Activated T-cell treated with anti-CD3 and anti-CD28 coated beads, Interleukin-2, amount 50 U/mL, for 1 hour (primary cell): ENCODE measurements at regions not wholly inside any gene's neighbourhood (a gene's known extent, or its start where the extent isn't known, plus 50 kb on each side); places are given as distances from the start of the nearest gene placed in this dataset.
A peak's percentile ranks its signal among the peaks of the same experiment; 100 is the strongest.

Source experiments
- DNase-seq: peaks from one replicate; pipeline ENCODE4 v3.0.0-alpha.2; 2020

DNA sequence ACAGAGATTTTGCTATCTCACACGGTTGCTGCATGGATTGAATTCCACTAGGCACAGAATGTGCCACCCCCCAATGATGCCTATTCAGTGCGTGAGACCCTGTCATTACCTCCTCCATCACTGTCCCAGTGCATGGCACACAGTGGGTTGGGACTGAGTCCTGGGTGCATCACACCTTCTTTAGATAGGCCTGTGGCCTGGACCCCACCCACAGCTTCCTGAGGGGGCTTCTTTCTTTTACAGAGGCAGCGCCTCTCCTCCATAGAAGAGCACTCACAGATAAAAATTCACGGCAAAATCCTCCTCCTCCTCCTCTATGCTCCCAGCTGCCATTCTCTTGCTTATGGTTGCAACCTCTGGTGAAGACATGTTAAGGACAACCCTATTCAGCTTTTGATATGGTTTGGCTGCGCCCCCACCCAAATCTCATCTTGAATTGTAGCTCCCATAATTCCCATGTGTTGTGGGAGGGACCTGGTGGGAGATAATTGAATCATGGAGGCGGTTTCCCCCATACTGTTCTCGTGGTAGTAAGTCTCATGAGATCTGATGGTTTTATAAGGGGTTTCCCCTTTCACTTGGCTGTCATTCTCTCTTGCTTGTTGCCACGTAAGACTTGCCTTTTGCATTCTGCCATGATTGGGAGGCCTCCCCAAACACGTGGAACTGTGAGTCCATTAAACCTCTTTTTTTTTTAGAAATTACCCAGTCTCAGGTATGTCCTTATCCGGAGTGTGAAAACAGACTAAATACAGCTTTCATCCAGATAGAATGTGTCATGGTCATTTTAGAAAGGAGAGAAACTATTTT is 147.6 kb downstream of the KLF13 start:
- no peak for DNase-seq

DNA sequence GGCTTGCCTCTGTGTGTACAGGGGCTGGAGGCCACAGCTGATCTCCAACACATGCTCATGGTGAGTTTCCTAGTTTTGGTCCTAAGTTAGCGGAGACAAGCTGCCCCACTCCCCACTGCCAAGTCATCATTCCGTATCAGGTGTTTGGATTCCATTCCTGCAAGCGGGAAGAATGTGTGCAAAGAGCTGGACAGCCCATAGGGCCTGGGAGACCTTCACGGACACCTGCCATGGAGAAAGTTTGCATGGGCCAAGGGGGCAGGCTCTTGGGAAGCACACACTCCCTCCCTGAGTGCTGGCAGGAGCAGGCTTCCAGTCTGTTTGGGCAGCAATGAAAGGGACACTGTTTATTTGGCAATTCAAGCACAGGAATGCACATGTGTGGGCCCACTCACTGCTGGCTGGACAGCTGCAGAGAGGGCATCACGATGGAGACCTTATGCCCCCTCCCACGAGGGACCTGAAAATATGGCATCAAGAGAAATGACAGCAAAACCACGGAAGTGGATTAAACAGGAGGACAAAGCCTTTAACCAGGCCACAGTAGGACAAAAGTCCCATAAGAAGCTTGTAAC is 149.7 kb downstream of the KLF13 start:
- DNase-seq, result no peak

DNA sequence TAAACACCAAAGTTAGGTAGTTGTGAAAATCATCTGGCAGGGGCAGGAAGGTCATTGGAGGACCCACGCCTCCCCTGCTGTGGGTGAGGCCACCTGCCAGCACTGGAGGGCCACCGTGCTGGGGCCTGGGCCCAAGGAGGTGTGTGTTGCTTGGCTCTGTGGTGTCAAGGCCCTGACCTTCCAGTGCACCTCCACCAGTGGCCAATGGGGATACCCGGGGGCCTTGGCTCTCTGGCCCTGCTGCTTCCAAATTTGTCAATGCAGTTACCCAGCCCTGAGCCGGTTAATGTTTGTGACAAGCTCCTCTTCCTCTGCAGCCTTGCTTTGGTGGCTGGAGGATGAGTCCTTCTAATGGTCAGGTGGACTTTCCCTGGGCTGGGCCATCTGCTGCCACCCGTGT is 150.2 kb downstream of the KLF13 start:
- no peak for DNase-seq

DNA sequence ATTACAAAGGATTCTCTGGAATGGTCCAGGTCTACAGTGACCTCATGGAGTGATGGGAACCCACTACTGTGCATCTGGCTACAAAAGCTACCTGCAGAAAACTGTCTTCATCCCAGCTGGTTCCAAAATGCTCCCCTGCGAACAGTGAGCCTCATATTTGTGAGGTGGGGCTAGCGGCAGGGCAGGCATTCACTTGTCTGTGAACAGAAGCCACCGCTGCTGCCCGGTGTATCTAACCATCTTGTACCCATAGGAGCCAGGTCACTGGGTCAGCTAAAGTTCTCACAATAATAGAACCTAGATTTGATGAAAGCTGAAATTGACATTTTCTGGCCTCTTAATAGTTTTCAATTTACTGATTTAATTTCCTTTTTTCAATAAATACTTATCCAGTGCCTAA is 150.7 kb downstream of the KLF13 start:
- no peak for DNase-seq

DNA sequence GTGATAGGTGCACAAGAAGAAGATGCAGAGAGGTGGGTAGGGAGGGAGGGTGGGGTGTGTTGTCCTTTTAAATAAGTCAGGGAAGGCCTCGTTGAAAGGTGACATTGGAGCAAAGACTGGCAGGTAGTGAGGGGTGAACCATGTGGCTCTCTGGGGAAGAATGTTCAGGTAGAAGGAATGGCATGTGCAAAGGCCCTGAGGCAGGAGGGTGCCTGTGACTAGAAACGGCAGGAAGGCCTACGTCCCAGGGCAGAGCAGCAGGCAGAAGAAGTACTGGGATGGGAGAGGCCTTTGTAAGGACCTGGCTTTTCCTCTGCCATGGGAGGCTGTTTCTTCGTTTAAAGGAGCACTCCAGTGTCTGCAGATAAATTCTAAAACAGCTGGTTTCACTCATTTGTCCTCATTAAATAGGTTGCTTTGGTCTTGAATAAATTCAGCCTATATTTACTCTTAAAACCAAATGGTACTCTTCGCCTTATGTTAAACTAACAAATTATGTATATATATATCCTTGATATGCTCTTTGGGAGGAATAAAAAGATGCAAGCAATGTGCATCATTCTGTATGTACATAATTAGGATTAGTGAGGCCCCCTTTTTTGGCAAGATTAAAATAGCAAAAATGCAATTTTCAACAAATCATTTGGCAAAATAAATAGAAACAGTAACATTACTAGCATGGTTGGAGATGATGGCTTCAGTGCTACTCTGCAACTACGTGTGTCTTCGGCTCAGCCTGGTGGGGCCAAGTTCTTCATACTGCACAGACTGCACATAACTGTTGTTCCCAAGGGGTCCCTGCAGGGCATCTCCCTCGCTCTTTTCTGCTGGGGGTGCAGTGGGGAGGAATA is 151.4 kb downstream of the KLF13 start:
- no peak for DNase-seq

DNA sequence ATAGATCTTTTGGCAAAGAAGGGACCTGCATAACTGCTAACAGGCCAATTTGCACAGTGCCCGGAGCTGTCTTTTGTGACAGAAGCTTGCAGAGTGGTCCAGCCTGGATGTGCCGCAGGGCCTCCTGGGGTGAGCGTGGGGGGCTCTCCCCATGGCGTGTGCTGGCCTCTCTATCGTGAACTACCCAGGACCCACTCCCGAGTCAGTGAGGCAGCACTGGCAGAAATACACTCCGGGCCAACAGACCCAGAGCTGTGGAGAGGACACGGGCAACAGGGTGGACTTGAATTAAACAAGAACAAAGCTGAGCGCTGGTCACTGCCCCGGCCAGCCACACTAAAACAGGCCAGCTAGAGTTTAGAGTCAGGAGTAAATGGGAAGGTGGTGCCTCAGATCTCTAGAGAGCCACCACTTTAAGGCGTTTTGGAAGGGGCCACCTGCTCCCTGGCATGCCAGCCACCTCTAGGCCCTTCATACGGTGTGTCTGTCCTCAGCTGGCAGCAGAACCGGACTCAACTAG is 152.1 kb downstream of the KLF13 start:
- DNase-seq, result no peak

GRCh38 chr15:31480356-31481025 is 153.9 kb downstream of the KLF13 start:
- DNase-seq, result no peak

- DNase-seq, result no peak
These were observed 154.5 kb downstream of the KLF13 start for GRCh38 chr15:31481142-31481541.

DNA sequence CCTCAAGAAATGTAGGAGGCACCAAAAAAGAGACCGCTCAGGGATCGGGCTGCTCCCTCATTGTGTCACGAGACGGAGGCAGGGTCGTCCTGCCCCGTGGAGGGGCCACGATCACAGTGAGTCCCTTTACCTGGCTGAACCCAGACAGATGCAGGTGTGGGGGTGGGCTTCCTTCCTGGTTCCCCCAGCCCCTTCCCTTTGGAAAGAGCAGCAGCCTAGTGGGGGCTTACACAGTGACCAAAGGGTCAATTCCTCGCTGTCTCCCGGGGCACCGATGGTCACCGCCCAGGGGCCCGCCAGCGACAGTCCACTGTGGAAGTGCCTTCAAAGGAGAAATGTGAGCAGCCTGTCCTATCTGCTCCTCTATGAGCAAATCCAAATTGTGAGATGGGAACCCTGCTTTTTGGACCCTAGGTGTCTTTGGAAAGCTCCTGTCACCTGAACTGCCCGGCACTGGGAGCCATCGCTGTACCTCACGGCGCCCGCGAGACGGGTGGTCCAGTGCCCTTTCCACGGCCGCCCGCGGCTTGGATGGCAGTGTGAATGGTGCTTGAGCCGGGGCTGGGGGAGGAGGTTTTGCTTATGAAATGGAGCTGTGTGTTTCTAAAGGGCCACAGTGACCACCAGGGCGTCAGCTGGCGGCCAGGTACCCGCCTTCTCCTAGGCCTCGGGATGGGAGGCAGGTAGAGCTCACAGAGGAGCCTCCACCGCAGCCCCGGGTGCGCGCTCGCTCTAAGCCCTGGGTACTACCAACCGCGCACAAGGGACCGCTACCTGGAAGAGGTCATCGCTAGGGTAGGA is 155.7 kb downstream of the KLF13 start:
- DNase-seq, result no peak

GRCh38 chr15:31483053-31483985 is 156.7 kb downstream of the KLF13 start:
- DNase-seq, result peak; percentile 69

GRCh38 chr15:31483986-31484951 is 157.6 kb downstream of the KLF13 start:
- peak; percentile 63 for DNase-seq

DNA sequence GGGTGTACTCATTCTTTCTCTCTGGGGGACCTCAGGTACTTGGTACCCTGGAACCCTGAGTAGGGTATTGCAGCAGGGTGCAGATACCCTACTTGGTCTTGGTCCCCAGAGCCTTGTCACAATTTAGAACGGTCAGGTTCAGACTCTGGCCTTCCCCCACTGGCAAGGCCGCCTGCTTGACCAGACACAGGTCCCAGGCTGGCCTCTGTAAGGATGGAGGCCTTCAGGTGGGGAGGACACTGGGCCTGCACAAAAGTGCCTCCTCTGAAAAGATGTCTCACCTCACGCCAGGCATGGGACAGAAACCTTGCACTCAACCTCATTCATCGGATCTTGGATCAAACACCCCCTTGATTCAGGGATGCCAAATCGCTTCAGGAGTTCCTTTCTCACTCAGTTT is 158.4 kb downstream of the KLF13 start:
- DNase-seq, result no peak

DNA sequence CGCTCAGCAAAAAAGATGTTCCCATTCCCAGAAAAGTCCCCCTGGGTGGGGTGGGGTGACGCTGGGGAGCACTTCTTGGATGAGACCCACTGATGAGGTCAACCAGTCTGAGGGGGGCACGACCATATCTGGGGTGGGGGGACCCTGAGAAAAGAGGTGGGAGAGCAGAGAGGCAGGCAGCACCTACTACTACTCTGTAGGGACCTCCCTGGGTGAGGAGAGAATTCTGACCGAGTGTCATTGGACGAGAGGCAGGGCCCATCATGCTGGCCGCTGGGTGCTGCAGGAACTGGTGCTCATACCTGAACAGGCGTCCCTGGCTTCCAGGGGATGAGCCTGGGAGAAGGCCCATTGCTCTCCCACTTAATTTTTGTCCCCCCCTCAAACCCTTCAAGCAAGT is 158.8 kb downstream of the KLF13 start:
- no peak for DNase-seq

DNA sequence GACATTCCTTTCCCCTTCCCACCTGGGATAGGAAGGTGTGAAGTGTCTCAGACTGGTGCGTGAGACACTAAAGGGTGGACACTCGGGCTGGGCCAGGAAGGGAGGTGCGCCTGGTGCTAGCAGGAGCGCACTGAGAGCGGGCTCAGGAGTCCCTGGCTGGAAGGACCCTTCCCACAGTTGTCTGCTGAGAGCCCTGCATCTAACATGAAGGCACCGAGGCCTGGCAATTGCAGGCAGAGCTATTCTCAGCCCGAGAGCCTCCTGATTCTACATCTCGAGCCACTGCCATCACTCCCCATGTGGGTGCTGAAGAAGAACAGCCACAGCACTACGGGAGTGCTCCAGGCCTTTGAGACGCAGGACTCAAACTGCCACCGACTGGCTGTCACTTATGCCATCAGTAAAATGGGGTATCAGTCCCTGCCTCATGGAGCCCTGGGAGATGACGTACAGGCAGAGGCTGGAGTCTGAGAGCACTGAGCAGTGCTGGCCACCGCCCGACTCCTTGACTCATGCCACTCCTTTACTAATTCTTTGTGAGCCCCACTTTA is 159.4 kb downstream of the KLF13 start:
- no peak for DNase-seq

DNA sequence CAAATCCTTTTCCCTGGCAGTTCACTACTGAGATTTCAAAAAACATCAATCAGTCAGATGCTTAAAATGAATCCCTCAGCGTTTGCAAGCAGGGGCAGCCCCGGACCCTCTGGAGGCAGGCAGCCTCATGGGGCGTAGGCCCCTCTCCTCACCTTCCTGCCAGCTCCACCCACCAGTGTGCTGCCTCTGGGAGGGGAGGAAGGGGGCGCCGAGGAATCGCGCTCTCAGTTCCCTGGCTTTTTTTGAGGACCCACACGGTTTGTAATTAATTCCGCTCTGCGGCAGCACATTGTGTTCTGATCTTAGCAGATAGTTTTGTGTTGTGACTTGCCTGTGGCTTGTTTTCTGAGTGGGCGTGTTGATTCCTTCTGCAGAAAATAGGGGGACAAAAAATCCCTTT is 159.9 kb downstream of the KLF13 start:
- no peak for DNase-seq

- DNase-seq, result no peak
These were observed 160.5 kb downstream of the KLF13 start for GRCh38 chr15:31486906-31487695.

DNA sequence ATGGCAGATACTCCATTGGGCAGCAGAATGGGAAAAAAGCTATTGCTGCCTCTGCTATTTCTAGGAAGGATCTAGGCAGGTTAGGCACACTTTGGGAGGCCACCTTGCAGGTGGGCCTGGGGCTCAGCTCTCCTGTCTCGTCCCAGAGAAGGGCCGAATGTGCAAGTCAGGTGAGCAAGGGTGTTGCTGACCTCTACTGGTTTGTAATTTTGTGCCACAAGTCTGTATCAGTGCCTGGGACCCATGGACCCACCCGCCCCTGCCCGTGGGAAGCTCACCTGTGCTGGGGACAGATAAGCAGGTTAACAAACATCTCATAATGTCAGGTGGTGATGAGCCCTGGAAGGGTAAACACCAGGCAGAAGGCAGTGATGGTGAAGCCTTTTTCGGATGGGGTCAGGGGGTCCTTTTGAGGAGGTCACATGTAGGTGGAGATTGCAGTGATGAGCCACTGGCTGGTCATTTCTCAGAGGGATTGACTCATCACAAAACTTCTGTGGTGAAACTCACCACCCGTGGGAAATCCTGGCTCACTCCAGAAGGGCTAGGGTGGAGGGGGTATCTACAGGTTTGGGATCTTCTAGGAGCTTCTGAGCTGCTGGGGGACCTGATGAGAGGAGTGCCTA is 161.3 kb downstream of the KLF13 start:
- no peak for DNase-seq
